GM19351 (cell line): ENCODE measurements at regions not wholly inside any gene's neighbourhood (a gene's known extent, or its start where the extent isn't known, plus 50 kb on each side); places are given as distances from the start of the nearest gene placed in this dataset.
A peak's percentile ranks its signal among the peaks of the same experiment; 100 is the strongest.

ENCODE experiments used
- ATAC-seq: cut with Tn5 transposase; IDR thresholded peaks from one replicate; pipeline ENCODE4 v1.9.1; 2021; ENCODE audit warnings: mild to moderate bottlenecking, moderate library complexity; ENCODE audit not compliant: unreplicated experiment

DNA sequence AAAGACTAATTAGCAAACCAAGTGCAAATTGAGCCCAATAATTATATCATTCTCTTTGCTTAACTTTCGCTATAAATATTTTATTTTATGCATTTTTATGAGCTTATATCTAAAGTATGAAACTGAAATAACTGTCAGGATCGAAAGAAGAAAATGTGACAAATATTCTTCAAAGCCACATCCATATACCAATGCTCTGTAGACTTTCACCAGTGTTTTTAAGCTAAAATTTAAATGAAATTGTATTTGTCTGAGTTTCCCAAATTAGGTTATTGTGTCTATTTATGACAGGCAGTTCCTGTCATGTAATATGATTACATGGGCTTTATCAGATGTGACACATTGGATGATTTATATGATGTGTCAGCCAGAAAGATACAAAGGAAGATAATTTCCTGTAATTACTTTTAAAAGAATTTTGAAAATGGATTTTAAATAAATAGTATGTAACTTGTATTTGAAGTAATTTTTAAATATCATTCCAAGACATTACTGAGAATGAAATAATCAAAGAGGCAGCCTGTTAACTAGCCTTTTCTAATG, 317.9 kb upstream of the KLF6 start:
- no peak for ATAC-seq

DNA sequence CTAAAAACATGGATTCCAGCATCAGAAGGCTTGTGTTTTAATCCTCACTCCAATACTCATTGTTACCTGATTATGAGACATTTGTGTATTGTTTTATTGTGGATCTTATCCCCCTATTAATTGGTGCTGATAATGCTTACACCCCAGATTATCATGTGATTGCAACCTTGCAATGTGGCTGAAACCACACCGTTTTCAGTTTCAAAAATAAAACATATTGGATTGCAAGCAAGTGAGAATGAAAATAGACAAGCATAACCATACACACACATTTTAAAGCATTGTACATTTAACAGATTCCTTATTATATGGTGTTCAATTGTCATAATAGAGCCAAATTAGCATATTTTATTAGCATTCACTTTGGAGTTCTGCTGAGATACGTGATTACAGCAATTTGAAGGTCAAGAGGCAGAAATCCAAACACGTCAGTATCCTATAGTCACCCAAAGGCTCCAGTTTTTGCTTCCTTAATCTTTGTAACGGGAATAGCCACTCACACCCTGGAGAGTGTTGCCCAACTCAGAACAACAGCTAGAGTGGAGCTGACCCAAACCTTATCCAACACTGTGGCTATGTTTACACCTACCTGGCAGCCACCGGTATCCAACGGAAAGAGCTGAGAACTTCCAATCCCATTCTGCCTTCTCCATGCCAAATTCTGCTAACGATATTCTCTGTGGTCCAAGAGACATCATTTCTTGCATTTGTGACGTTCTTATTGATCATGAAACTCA, 317.1 kb upstream of the KLF6 start:
- peak; percentile 90 for ATAC-seq

DNA sequence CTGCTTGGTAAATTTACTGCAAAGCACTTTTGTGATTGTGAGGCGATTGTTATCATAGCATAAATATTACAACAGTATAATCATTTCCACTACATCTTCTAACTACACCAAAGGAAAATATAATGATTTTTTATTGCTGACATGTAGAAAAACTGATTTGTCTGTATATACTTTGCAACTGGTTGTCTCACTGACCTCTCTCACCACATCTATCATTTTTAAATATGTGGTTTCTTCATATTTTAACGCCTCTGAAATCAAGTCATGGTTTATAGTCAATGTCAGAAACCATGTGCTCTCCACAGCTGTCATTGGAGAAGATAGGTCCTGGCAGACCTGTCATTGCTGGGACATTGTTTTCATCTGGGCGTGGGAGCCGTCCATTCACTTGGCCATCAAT, 315.4 kb upstream of the KLF6 start:
- ATAC-seq, result no peak

DNA sequence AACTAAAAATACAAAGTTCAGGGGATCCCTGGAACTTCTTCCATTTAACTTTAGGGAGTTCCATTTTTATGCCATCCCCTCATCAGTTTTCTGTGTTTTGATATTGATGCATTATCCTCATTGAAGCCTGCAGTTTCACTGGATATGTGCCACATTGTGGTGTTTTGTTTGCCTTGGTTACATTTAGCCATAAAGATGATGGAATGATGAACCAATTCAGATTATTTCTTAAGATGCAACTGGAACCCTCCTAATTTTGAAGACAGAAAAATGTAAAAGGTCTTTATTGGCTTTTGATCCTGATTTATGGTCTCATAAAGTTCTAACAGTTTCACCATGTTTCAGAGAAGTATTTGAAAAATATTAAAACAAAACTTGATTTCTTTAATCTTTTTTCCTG, 314.2 kb upstream of the KLF6 start:
- no peak for ATAC-seq

DNA sequence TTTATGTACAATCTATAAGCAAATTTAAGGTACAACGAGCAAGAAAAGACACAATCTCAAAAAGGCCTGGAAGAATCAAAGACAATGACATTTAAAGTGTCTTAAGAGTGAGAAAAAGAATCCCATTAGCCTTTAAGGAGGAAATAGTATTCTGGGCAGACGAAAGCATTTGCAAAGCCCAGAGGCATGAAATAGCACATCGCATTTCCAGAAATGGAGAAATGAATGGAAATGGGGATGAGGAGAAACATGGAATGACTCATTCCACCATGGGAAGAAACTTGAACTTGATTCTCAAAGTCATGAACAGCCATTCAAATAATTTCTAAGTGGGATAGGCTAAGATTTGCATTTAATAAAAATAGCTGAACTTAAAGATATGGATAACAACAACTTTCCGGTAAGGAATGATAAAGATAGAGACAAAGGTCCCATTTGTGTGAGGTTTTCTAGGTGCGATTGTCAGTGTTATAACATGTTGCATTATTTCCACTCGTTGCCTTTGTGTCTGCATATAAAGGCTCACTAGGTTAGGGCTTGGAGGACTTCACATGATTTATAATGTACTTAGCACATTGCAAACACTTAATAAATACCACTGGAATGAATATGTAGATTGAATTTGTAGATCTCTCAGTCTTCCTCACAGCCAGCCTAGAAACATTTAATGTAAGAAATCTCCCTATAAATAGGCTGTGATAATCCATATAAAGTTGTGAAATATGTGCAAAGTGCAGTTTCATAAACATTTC, 310.3 kb upstream of the KLF6 start:
- no peak for ATAC-seq

DNA sequence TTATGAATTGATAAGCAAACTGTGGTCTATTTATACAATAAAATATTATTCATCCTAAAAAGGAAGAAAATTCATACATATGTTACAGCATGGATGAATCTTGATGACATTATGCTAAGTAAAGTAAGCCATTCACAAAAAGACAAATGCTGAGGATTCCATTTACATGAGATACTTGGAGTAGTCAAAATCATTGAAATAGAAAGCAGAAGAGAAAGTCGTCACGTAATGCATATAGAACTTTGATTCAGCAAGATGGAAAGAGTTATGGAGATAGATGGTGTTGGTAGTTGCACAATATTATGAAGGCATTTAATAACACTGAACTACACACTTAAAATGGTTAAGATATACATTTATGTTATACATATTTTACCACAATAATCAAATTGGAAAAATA, 309.7 kb upstream of the KLF6 start:
- no peak for ATAC-seq

DNA sequence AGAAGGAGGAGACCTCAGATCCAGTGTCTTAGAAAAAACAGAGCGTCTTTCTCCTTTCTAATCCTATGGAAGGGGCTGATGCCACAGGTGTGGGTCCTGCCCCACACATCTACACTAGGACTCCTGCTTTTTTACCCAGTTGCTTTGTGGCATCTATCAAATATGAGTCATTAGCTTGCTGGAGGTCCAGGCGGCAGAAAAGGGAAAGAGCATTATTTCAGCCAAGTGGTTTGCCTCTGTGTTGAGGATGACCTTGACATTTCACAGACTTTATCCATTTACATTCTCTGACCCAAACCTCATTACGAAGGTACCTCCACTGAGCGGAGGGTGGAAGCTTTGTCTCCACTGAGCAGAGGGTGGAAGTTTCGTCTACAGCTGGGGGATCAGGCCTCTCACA, 308.4 kb upstream of the KLF6 start:
- ATAC-seq, result no peak

DNA sequence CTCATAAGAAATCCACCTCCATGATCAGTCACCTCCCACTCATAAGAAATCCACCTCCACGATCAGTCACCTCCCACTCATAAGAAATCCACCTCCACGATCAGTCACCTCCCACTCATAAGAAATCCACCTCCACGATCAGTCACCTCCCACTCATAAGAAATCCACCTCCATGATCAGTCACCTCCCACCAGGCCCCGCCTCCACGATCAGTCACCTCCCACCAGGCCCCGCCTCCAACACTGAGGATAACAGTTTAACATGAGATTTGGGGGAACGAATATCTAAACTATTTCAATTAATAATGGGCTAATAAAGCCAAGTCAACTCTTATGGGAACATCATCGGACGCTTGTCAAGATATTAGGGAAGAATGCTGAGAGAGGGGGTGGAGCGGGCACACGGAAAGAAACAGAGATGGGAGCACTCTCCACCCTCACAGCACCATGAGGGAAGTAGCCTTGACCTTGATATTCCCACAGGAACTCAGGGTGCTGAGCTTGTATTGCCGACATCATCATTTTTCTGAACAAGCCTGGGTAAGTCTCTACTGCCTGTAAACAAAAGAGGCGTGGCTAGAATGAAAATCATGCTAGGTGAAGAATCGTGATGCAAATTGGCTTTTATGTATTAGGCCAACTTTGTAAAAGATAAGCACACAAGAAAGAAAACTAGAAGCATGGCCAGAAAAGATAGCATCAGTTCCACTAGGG, 303.5 kb upstream of the KLF6 start:
- no peak for ATAC-seq

DNA sequence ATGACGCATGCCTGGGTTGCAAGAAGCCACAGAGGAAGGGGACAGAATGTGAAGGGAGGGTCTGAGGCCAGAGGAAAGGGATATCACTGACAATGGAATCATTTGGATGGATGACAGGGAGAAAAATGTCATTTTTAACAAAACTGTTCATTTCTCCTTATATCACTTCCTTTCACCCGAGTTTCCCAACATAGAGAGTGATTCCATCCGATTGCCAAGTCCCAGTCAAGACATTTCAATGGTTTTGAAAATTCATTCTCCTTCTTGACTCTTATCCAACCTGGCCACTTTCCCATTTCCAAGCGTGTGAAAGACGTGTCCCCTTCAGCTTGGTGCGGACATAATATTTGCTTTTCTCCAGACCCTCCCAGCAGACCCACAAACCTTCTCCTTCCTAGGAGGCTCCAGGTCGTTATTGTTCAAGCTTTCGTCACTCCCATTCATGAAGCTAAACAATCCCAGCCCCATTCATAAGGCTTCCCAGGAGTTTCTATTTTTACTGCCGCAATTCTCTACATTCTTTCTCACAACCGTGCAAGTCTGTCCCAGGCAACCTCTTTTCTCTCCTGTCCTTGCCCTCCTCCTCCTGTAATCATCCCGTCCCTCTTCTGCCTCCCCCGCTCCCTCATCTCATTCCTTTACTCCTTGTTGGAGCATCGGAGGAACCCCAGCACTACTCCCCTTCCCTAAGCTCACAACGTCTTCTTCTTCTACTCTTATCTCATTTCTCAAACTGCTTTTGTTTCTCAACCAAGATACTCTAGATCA, 301.3 kb upstream of the KLF6 start:
- no peak for ATAC-seq

DNA sequence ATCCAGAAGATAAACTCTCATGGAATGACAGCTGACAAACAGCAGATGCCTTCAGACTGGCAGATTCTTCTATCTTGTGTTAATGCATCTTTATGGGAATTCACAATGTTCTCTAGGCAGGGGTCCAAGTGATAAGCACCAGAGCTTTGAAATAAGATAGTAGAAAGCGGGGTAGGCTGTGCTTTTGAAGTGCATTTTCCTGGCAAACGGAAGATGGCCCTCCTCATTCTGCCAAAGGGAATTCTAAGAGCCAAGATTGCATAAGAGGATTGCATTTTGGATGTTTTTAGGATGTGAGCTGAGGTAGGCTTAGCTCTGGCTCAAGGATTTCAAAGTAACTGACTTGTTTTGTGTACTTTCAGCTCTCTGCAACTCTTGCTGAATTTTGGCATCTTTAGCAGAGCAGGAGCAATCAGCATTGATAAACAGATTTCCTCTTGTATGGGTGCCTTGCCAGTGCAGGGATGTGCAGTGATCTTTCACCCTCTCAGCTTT, 298.5 kb upstream of the KLF6 start:
- ATAC-seq, result no peak

DNA sequence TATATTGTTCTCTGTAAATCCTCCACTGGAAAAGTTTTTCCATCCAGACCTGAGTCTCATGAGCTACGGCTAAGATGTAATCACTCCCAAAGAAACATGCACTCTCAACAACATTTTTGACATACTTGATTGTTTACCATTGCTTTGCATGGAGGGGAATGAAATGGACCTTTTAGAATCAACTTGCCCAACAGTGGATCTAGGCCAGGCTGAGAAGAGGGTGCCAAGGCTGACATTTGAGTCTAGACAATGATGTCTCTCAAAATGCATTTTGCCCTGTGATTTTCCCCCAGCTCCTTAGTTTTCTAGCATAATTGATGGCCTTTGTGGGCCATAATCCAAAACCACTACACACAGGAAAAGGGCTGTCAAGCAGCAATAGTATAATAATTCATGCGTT, 297.9 kb upstream of the KLF6 start:
- ATAC-seq, result no peak

DNA sequence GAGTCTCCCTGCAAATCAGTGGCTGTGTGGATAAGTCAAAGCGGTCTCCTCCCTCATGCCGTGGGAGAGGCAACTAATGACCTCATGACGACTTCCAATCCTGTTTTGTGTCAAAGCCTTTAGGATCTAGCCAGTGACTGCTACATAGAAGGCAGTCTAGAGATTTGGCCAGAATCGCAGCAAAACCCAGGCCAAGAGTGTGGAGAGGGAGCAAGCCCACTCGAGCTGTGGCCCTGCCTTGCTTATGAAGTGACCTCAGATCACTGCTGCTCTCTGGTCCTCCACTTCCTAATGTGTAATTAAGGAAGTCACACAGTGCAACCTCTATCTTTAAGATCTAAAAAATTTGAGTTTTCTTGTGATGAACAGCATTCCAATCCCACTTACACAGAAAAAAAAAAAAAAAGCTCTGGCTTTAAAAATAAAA, 296.7 kb upstream of the KLF6 start:
- ATAC-seq, result no peak

DNA sequence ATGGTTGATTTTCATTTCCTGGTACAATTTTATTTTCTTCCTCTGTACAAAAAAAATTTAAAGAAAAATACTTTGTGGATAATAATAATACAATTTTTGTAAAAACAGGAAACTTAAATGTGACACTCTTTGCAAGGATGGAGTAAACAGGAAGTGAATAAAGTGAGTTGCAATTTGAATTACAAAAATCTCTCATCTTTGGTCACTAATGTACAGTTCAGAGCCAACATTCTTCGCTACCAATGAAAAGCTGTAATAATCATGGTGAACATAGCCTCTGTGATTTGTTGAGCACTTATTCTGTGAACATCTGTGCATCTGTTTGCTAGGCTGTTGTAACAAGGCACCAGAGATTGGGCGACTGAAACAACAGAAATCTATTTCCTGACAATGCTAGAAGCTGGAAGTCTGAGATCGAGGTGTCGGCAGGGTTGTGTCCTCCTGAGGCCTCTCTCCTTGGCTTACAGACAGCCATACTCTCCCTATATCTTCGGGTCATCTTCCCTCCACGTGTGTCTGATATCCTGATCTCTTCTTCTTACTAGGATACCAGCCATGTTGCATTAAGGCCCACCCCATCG, 295.3 kb upstream of the KLF6 start:
- no peak for ATAC-seq

DNA sequence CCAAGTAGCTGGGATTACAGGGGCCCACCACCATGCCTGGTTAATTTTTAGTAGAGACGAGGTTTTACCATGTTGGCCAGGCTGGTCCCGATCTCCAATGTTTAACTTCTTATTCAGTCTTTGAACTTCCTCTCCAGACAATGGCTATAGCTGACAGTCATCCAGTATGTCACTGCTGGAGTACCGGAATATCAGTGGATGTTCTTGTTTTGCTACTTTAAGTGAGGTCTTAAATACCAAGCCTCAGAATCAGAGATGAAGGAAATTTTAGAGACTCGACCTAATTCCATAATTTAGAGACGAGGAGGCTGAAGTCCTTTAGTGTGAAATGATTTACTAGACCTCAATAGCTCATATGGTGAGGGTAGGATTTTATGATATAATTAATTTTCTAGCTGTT, 294.8 kb upstream of the KLF6 start:
- ATAC-seq, result no peak

DNA sequence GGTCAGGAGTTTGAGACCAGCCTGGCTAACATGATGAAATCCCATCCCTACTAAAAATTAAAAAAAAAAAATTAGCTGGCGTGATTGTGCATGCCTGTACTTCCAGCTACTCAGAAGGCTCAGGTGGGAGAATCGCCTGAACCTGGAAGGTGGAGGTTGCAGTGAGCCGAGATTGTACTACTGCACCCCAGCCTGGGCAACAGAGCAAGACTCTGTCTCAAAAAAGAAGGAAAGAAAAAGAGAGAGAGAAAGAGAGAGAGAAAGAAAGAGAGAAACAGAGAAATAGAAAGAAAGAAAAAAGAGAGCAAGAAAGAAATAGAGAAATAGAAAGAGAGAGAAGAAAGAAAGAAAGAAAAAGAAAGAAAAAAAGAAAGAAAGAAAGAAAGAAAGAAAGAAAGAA, 292.8 kb upstream of the KLF6 start:
- no peak for ATAC-seq

DNA sequence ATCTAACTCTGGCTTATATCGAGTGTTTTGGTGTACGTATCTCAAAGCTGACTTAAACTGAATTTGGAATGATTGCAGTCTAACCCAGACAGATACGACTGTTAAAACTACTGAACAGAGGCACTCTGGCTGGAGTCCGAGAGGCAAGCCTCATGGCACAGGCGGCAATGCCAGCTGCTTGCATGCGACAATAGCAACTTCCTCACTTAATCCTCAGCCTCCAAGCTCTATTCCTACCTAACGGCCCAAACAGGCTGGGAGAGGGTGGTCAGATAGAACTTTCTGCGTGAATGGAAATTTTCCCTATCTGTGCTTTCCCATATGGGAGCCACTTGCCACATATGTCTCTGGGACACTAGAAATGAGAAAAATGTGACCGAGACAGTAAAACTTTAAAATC, 292.0 kb upstream of the KLF6 start:
- no peak for ATAC-seq

DNA sequence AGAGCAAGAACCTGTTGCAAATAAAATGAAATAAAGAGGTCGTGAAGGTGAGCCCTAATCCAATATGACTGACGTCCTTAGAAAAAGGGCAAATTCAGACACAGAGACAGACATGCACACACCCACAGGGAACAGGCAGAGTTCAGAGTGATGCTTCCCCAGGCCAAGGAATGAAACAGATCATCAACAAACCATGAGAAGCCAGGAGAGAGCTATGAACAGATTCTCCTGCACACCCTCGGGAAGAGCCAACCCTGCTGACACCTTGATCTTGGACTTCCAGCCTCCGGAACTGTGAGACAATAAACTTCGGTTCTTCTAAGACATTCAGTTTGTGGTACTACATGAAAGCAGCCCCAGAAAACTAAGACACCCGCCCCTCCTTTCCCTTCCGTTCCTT, 290.4 kb upstream of the KLF6 start:
- no peak for ATAC-seq

DNA sequence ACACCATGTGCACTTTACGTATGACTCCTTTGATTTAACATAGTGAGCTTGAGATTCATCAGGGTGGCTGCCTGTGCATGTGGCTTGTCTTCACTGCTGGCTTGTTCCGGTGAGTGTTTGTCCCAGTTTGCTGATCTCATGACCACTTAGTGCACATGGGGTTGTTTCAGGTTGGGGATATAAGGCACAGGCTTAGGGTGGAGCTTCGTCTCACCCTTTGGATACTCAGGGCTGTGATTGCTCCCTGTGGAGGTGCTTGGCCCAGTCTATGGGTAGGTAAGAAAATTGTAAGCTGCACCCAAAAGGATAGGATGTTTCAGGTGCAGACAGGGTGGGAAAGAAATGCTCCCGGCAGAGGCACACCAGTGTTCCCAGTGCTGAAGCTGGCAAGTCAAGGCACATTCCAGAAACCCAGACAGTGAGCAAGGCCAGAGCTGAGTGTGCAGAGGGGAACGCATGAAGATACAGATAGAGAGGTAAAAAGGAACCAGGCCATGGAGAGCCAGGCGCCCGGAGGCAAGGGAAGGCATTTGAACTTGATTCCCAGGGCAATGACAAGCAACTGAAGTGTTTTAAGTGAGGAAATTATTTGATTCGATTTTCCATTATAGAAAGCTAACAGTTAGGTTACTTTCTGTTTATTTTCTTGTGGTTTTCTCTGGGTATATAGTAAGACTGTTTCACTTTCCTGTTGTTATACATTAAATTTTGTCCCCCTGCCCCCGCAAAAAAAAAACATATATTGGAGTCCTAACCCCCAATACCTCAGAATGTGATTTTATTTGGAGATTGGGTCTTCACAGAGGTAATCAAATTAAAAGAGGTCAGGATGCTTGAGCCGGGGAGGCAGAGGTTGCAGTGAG, 289.8 kb upstream of the KLF6 start:
- ATAC-seq, result no peak

DNA sequence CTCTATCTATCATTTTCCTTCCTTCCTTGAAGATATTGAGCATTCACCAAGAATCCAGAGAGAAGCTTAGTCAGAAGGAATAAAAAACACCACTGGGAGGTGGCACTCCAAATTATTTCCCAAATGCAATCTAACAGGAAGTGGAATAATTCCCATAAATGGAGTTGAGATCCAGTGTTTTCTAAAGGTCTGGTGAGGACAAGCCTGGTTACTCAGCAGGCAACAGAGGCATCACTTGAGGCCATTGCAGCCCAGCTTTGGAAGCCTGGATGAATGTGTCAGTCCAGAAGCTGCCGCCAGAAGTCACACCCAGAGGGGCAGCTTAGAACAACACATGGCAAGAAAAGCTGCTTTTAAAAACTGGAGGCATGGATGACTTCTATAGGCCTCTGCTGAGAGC, 288.9 kb upstream of the KLF6 start:
- ATAC-seq, result no peak
